ENCODE measurements at regions not wholly inside any gene's neighbourhood (a gene's known extent, or its start where the extent isn't known, plus 50 kb on each side); places are given as distances from the start of the nearest gene placed in this dataset.

DNA sequence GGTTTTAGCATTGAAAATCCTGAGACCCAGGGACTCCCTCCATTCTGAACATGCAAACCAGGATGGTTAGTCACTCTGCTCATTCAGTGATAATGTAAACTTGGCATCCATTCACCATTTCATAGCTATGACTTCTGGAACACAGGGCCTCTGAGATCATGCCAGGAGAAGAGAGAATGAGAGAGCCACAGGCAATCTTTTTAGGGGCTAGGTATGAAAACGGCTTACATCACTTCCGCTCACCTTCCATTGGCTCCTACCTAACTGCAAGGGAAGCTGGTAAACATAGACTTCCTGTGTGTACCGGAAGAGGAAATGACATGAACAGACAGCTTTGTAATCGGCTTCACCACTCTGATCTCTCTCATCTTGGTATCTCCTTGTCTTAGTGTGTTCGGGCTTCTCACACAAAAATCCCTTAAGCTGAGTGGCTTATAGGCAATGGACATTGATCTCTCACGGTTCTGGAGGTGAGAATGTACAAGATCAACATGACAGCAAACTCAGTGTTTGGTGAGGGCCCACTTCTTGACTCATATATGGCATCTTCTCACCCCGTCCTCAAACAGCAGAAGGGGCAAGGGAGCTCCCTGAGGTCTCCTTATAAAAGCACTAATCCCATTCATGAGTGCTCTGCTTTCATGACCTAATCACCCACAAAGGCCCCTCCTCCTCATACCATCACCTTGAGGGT, 465.9 kb upstream of the TBX3 start:
- DNase-seq, result no peak

DNA sequence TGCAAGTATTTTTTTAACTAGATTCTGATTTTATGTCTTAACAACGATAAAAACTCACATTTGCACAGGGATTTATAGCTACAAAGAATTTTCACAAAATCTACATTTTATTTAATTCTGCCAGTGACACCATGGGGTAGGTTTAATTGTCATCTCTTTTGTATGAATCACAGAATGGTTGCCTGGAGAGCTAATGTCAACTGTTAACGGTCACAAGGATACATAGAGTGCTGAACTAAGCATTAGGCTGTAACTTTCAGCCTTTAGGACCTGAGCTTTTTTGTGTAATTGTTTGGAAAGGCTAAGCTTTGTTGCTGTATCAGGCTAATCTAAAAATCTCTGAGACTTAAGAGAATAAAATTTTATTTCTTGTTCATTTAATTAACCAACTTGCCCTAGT, 465.3 kb upstream of the TBX3 start:
- no peak for DNase-seq

DNA sequence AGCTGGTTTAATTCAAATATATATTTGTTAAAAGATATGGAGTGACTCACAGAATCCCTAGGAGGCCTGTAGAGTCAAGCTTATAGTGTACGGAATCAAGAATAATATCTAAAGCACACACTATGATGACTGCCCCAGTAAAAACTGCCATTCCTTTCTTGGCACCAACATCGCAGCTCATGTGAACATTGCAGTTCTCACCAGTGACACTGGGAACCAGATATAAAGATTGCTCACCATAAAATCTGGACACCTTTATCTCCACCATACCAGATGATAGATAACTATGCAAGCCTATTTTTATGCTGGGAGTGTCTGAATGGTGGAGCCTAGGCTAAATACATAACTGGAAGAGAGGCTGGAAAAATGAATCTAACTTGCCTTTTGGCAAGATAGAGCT, 463.9 kb upstream of the TBX3 start:
- DNase-seq, result no peak

DNA sequence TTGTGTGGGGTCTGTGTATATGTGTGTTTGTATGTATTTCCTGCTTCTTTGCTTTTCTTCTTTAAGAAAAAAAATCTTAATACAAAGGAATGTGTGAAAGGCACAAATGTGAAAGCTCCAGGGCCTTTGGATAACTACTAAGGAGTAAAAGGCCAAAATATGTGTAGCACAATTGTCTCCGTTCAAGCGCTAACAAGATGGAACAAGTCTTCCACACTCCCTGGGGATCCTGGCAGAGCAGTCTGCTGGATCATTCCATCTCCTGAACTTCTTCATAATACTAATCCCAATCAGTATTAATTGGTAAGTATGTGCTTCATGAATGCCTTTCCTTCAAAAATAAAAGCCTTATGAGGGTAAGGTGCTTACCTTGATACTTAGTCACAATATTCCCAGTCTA, 462.5 kb upstream of the TBX3 start:
- no peak for DNase-seq

DNA sequence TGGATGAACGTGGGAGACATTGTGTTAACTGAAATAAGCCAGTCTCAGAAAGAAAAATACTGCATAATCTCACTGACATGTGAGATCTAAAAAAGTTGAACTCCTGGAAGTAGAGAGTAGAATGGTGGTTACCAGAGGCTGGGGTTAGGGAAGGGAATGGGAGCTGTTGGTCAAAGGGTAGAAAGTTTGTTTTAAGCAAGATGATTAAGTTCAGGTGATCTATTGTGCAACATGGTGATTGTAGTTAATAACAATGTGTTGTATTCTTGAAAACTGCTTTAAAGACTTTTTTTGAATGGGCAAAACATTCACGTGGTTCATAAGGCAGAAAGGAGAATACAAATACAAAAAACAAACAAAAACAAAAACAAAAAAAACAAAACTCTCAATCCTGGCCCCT, 460.4 kb upstream of the TBX3 start:
- DNase-seq, result no peak

DNA sequence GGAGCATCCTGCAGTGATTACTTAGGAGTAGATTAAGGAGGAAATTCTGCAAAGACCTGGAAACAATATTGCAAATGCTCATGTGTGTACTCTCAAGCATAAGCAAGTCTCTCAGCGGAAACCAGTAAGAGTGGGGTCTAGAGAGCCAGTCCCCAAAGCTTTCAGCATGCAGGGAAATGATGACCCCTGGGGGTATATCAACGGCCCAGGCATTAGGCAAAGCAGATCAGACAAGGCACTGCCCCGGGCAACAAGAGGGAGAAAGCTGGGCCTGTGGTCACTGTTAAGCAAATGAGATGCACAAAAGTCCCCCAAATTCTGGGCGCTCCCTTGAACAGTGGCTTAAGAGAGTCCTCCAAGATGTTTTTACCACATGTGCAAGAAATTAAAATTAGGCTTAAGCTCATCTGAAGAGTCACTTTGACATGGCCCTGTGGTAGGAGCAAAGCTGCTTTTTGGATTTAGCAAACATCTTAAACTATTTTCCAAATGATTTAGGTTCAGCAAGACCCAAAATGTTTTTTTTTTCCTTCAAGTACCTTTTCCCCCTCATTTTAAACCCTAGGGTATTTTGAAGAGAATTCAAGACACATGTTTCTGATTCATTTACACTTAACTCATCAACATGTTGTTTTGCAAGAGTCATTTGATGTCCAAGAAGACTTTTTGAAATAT, 457.1 kb upstream of the TBX3 start:
- no peak for DNase-seq

DNA sequence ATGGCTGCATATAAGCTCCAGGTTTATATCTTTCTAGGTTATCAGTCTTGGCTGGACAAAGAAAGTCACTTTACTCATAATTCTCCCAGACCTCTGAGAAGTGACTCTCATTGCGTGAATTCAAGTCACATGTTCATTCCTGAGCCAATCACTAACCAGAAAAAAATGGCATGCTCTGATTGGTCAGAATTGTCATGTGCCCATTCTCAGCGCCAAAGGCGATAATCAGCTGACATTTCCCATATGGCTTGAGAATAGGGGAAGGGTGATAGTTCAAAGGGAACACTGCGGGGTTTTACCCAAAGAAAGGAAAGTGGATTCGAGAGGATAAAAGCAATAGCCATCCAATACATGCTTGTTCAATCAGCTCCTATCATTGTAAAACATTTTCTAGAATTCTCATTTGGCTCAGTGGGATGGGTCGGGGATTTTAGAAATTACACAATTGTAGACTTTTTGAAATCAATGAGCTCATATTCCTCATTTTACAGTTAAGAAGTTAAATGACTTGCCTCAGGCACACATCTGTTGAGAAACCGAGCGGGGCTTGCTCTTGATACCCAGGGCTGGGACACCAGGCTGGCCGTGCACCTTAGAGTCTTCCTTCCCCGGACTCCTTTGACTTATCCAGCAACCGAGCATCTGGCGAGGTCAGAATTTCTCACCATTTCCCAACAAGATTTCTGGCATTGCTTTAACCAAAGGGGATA, 454.0 kb upstream of the TBX3 start:
- no peak for DNase-seq

DNA sequence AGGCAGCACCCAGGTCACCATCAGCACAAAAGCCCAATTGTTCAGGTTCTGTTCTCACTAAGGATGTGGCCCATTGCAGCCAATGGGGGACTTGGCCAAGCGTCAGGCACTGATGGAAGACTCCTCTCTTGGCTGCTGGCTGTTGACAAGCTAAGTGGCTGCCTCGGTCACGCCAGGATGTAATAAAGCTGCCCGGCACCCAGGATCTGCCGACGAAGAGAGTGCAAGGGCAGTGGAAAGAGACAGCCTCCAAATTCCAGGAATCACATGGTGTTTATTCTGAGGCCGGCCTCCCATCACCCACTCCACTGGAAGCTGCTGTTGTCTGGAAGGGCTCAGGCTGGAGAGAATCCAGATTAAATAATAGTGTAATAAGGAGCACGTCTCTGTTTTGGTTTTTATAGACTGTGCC, 451.8 kb upstream of the TBX3 start:
- peak; percentile 99 for DNase-seq

DNA sequence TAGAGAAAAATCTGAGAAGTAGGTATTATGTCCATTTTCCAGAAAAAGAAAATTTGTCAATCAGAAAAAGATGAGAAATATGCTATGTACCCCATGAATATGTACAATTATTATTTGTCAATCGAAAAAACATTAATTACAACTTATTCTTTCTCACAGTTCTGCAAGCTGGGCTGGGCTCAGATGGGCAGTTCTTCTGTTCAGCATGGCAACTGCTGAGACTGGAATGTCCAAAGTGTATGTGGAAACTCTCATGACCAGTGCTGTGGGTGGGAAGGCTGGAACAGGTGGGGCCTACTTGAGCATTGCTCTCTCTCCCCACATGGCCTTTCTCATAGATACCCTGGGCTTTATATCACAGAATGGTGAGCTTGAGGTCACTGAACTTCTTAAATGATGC, 450.3 kb upstream of the TBX3 start:
- no peak for DNase-seq

DNA sequence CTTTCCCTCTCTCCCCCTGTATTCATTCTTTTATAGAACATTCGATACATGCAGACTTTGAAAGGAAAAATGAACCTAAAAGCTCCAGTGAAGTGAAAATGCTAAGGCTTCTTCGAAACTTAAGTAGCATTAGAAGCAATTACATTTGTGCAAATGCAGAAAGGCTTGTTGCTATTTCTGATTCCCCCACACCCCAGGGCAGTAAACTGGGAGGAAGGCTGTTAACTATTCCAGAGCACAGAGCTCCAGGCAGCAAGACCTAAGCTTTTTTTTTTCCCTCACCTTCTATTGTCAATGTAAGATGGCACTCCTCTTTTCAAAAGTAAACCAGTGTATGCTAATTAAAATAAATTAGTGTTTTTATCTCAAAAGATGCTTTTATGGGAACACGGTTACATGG, 448.9 kb upstream of the TBX3 start:
- DNase-seq, result peak; percentile 82

DNA sequence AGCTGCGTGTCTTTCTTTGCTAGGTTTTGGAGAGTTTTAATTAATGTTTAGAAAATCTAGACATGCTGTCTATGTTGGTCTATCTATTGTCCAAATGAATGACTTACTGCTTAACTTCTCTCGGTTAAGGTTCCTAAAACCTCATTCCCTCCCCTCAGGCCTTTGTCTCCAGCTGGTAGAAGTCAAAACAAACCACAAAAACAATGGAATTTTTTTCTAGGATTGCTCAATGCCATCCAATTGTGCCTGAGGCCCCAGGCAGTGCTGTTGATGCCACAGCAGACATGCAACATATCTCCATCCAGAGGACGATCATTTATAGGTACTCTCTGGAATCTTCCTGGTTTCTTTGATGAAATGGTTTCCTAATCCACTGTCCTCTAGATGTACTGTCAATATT, 448.2 kb upstream of the TBX3 start:
- DNase-seq, result no peak

DNA sequence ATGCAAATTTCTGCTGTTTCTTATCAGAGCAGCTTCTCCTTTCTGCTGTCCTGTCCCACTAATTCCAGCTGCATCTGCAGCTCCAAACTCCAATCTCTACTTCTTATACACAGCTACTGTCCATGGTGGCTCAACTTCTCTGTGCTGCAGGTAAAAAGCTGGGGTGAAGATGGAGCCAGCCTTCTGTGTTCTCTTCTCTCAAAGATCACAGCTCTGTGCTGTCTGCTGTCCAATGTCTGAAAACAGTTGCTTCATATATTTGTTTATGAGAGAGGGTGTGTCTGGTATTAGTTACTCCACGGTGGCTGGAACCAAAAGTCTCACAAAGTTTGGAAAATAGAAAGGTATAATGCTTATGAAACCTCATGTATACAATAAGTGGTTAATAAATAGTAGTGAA, 445.8 kb upstream of the TBX3 start:
- DNase-seq, result no peak

DNA sequence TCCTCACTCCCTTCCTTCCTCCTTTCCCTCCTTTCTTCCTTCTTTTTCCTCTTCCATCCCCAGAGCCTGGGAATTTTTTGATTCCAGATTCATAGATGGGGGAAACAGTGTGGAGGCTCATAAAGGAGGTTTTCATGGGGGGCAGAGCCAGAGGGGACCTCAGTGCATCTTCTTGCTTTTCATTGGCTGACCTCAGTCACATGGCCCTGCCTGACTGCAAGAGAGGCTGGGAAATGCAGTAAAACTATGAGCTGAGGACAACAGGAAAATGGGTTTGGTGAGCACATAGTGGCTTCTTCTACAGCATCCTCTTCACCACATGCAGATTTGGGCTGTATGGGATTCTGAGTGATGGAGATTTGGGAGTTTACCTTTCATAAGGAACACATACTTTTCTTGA, 437.1 kb upstream of the TBX3 start:
- DNase-seq, result no peak

DNA sequence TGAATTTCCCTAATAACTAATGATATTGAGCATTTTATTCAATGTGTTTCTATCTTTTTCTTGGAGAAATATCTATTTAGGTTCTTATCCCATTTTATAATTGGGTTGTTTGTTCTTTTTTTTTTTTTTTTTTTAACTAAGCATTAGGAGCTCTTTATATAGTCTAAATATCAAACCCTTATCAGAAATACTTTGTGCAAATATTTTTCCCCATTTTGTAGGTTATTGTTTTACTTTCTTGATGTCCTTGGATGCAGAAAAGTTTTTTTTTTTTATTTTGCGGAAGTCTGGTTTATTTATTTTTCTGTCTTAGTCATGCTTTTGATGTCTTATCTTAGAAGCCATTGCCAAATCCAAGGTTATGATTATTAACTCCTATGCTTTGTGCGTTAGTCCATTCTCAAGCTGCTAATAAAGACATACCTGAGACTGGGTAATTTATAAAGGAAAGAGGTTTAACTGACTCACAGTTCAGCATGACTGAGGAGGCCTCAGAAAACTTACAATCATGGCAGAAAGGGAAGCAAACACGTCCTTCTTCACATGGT, 434.3 kb upstream of the TBX3 start:
- DNase-seq, result no peak

DNA sequence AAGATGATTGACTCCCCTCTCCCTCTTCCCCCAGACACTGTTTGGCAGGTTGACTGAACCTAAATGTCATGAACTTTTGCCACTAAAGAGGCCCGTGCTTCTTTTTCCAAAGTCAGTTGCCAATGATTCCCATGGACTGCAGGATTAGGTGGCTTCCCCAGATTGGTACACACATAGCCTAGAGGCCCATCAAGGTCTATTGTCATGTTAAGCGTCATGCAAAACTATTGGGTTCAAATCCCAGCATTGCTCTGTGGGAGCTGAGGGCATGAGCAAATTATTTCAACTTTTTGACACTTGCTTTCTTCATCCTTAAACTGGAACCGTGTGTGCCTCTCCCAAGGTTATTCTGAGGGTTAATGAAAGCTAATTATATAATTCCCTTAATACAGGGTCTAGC, 430.2 kb upstream of the TBX3 start:
- no peak for DNase-seq

DNA sequence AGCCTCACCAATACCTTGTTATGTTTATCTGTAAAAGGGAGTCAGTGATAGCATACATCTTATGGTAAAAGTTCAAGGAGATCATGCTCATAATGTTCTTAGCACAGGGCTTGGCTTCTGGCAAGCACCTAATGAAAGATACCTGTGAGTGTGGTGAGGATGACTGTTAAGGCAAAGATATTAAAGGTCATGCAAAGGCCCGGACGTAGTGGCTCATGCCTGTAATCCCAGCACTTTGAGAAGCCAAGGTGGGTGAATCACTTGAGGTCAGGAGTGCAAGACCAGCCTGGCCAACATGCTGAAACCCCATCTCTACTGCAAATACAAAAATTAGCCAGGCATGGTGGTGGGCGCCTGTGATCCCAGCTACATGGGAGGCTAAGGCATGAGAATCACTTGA, 425.9 kb upstream of the TBX3 start:
- no peak for DNase-seq

DNA sequence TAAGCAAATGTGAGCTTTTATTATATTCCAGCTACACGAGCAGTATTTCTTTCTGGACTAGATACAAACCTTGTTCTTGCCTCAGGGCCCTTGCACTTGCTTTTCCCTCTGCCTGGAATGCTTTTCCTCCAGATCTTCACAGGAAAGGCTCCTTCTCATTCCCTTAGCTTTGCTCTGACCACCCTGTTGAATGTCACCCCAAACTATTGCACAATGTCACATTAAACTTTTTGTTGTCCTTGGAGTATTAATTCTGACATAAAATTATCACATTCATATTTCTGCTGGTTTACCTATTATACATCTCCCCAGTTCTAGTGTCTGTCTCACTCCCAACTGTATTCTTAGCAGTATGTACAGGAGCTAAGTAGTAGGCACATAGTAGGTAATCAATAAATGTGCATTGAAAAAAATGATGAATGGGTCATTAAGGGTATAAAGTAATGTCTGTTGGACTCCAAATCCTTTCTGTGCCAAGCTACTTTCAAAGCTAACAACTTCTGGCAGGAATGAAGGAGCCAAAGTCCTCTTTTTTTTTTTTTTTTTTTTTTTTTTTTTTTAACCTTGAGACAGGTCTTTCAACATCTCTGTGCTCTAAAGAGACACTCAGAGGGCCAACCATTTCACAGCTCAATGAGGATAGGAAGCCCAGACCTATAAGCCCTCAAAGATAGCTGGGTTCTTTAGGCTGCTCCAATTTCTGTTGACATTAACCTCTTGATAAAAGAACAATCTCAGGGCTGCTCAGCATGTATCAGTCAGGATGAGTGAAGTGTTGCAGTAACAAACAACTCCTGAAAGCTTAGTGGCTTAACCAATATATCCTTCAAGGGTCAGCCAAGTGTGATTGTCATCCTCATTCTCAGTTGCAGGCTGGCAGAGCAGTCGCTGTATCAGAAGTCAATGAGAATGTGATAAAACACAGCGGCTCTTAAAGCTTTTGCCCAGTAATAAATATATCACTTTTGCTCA, 424.4 kb upstream of the TBX3 start:
- no peak for DNase-seq

DNA sequence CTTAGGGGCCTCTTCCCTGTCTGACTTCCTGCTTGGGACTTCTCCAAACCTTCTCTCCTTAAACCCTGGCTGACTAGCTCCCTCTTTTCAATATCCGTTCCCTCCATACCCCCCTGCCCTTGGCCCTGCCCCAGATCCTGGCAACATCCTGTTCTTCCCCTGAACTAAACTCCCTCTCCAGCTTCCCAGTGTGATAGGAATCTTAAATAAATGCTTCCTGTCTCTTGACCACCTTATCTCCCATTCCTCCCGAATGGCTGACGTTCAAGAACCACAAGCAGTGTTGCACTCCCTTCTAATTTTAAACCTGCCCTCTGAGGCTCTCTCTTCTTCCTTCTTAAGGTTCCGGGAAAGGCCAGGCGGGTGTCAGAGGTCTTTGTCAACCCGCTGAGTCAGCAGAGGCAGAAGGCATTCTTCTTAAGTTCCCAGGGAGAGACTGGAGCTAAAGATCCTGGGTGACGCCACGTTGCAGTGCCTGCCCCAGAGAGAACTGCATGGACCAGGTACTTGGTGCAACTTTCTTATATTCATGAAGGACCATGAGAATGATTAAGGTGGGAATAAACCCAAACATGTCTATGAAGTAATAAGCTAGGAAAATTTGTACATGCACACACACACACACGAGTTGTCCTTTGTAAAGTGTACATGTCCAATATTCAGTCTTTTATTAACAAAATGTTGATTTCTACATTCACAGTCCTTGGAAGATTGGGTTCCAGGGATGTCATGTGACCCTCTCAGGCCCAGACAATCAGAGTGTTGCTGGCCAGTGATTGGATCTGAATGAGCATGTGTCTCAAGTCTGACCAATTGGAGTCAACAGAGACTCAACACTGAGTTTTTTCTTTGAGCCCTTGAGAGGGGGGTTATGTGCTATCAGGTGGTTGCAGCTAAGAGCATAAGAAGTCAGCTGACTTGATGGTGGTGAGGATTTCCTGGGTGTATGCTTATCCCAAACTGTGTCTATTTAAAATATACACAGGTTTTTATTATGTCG, 420.2 kb upstream of the TBX3 start:
- no peak for DNase-seq

DNA sequence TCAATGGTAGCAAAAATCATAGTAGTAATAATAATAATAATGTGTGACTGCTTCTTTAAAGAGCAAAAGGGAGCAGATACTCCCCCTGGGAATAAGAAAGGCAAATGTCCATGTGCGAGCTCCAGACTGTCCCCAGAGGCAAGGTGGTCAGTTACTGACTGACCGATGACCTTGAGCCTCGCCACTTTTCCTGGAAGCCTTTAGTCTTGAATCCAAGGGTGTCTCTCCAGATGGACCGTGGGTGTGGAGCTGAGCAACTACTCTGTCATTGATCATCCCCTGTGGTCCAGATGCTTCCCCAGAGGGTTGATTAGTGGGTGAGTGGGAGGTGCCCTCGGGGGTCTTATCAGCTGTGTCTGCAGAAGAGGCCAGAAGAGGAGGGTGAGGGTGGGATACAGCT, 418.5 kb upstream of the TBX3 start:
- DNase-seq, result no peak

DNA sequence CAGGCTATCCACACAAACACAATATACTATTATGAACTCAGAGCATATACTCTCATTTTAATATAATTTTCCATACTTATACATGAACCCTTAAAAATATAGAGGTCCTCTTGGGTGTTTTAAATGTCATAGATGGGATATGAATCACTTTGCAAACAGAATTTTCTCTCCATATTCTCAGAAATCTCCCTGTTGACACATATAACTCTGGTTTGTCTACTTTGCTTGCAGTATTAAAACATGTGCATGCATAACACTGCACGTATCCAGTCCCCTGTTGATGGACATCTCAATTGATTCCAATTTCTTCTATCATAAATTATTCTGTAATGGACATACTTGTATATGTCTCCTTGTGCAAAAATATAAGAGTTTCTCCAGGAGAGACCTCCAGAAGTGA, 417.5 kb upstream of the TBX3 start:
- no peak for DNase-seq

DNA sequence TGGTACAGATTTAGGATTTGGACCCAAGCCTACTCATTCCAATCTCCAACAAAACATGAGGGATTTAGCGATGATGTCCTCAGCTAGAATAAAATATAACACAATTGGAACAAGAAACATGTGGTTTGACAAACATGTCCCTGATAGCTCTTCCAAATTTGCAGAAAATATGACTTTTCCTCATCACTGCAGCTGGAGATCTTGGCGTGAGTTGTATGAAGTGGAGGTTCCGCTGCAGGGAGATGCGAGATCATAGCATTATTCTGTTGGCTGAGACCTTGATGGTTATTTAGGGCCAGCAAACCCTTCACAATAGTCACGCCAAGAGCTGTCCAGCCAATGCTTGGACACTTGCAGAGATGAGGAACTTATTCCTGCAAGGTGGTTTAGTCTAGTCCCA, 413.4 kb upstream of the TBX3 start:
- no peak for DNase-seq
